Activated naive CD8-positive, alpha-beta T cell treated with anti-CD3 and anti-CD28 coated beads for 36 hours (primary cell): ENCODE measurements at regions not wholly inside any gene's neighbourhood (a gene's known extent, or its start where the extent isn't known, plus 50 kb on each side); places are given as distances from the start of the nearest gene placed in this dataset.
A peak's percentile ranks its signal among the peaks of the same experiment; 100 is the strongest.
"Not testable (repeated sequence)": the region's sequence is repeated elsewhere in the genome, so short reads cannot be mapped to it uniquely, and the experiment has no call there.

Experiments
- DNase-seq: peaks from one replicate; pipeline ENCODE4 v3.0.0; 2021
- H3K27ac Mint-ChIP-seq: one replicate; pipeline ENCODE4 v1.8.0; 2022; ENCODE audit warnings: mild to moderate bottlenecking, moderate library complexity, mixed read lengths
- H3K27me3 Mint-ChIP-seq: one replicate; pipeline ENCODE4 v1.8.0; 2022; ENCODE audit warnings: mild to moderate bottlenecking, mixed read lengths
- H3K36me3 Mint-ChIP-seq: one replicate; pipeline ENCODE4 v1.8.0; 2021; ENCODE audit warnings: mild to moderate bottlenecking, mixed read lengths
- H3K4me1 Mint-ChIP-seq: one replicate; pipeline ENCODE4 v1.8.0; 2021; ENCODE audit warnings: mixed read lengths
- H3K4me3 Mint-ChIP-seq: one replicate; pipeline ENCODE4 v1.8.0; 2022; ENCODE audit warnings: mild to moderate bottlenecking, moderate library complexity, mixed read lengths
- H3K9me3 Mint-ChIP-seq: one replicate; pipeline ENCODE4 v1.8.0; 2022; ENCODE audit warnings: mixed read lengths

- Mint-ChIP-seq H3K27me3 (peaks cover 20% of the 10 kb centered on the region), H3K4me1 (peaks cover 3% of the 10 kb centered on the region), H3K9me3 (no peaks in the 10 kb centered on the region), H3K27ac (no peak overlapping the region), H3K36me3 (no peaks in the 10 kb centered on the region), H3K4me3 (no peak overlapping the region)
- DNase-seq, result no peak
Observed at GRCh38 chr19:13633109-13633508, 126.8 kb upstream of the CACNA1A start.

DNA sequence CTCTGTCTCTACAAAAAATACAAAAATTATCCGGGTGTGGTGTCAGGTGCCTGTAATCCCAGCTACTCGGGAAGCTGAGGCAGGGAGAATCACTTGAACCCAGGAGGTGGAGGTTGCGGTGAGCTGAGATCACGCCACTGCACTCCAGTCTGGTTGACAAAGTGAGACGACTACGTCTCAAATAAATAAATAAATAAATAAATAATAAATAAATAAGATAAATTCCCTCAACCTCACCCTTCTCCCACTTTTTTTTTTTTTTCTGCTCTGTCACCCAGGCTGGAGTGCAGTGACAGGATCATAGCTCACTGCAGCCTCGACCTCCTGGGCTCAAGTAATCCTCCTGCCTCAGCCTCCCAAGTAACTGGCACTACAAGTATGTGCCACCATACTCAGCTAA is 125.9 kb upstream of the CACNA1A start:
- not testable (repeated sequence) for DNase-seq, H3K4me3 Mint-ChIP-seq, H3K4me1 Mint-ChIP-seq, H3K36me3 Mint-ChIP-seq, H3K9me3 Mint-ChIP-seq, H3K27ac Mint-ChIP-seq
- H3K27me3 Mint-ChIP-seq, result peaks cover 16% of the 10 kb centered on the region

GRCh38 chr19:13629687-13630357 is 123.5 kb upstream of the CACNA1A start:
- no peak overlapping the region for H3K4me3 Mint-ChIP-seq
- H3K27ac Mint-ChIP-seq, result no peak overlapping the region
- DNase-seq, result no peak
- no peaks in the 10 kb centered on the region for H3K9me3 Mint-ChIP-seq
- H3K27me3 Mint-ChIP-seq, result peaks cover 31% of the 10 kb centered on the region
- H3K4me1 Mint-ChIP-seq, result no peaks in the 10 kb centered on the region
- H3K36me3 Mint-ChIP-seq, result no peaks in the 10 kb centered on the region

GRCh38 chr19:13627531-13627930 is 121.3 kb upstream of the CACNA1A start:
- Mint-ChIP-seq H3K36me3 (no peaks in the 10 kb centered on the region), H3K4me1 (no peaks in the 10 kb centered on the region), H3K9me3 (no peaks in the 10 kb centered on the region), H3K27me3 (peaks cover 52% of the 10 kb centered on the region), H3K27ac (no peak overlapping the region), H3K4me3 (no peak overlapping the region)
- DNase-seq, result no peak

DNA sequence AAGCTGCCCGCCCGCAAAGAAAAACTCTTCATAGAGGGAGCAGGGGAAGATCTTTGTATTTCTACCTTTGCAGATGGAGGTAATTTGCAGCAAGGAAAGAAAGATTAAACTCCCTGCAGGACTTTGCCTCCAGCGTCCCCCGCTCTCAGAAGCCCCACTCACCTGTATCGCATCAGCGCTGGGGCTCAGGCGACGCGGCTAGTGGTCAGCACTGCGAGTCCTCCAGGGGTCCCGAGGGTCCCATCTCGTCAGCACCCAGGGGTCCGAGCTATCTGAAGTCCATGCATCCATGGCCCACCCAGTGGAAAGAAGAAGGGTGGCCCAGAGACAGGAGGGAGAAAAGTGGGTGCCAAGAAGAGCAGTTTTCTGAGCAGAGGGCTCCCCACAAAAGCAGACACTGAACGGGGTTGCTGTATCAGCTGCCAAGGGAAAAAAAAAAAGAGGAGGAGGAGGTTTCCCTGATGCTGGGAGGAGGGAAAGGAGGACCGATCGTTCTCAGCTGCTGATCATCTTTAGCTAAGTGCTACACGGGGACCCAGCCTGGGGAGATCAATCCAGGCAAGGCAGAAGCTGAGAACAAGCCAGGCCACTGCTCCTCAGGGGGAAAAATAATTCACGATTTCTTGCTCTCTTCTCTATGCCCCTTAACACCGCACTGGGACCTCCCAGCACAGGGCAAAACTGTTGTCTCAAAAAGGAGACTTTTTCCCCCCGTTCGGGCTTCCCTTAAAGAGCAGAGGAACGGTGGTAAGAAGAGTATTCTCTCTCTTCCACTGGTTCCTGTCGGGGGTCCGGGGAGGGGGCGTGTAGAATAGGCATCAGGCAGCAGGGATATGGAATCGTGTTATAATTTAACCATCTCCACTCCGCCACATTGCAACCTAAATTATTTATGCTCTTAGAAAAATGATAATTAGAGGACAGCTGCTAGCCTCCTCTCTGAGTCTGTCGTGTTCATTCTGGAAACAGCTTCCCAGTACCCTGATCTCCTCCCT is 117.7 kb upstream of the CACNA1A start:
- Mint-ChIP-seq H3K27ac (no peak overlapping the region), H3K4me1 (no peaks in the 10 kb centered on the region), H3K27me3 (peaks cover 62% of the 10 kb centered on the region), H3K36me3 (no peaks in the 10 kb centered on the region), H3K9me3 (no peaks in the 10 kb centered on the region), H3K4me3 (no peak overlapping the region)
- no peak for DNase-seq

GRCh38 chr19:13622766-13623715 is 116.8 kb upstream of the CACNA1A start:
- Mint-ChIP-seq H3K9me3 (no peaks in the 10 kb centered on the region), H3K27me3 (peaks cover 63% of the 10 kb centered on the region), H3K27ac (no peak overlapping the region), H3K36me3 (no peaks in the 10 kb centered on the region), H3K4me1 (no peaks in the 10 kb centered on the region), H3K4me3 (no peak overlapping the region)
- no peak for DNase-seq

DNA sequence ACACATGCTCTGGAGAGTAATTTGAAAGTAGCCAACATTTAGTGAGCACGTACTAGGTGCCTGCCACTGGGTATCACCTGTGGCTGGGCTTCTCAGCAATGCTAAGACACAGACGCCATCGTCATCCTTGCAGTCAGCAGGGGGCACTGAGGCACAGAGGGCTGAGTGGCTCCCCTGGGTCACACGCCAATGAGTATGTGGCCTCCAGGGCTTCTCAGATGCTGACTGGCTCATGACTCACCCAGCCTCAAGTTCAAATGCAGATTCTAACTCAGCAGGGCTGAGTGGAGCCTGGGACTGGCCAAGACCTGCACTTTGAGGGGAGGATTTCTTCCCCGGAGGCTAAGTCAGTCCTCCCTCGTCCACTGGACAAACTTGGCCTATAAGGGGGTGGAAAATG is 115.1 kb upstream of the CACNA1A start:
- Mint-ChIP-seq H3K4me3 (no peak overlapping the region), H3K27me3 (peaks cover 53% of the 10 kb centered on the region), H3K36me3 (no peaks in the 10 kb centered on the region), H3K4me1 (no peaks in the 10 kb centered on the region), H3K9me3 (no peaks in the 10 kb centered on the region), H3K27ac (no peak overlapping the region)
- peak; percentile 33 for DNase-seq

DNA sequence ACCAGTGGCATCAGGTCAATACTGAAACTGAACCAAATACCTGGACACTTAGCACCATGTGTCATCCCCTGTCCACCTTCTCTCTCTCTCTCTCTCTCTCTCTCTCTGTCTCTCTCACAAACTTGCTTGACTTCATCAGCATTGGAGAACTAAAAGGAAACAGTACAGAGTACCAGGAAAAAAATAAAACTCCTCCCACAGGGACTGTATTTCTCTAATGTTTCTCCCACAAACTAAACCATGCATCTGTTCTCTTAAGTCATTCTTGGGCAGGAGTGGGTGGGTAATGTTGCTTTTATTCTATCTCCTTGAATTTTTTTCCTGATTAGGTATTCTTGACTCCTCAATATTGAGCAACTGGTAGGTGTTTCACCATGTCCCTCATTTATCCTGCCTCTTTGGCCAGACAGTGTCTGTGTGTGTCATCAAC is 112.9 kb upstream of the CACNA1A start:
- H3K9me3 Mint-ChIP-seq, result no peaks in the 10 kb centered on the region
- DNase-seq, result no peak

DNA sequence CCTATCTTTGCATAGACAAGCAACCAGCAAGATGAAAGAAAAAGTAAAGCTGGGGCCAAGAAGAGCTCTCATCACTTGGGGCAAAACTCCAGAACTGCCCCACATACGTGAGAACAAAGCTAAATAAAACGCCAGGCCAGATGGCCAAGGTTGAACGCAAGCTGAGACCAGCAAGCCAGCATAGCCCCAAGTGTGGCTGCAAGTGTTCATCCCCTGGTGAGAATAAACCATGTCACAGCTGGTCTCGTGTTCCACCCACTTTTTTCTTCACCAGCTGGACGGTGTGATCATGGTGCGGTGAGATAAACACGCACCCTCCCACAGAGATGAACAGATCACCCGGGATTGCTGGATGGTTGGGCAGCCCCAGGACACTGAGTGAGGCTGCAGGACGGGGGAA is 109.6 kb upstream of the CACNA1A start:
- peaks cover 14% of the 10 kb centered on the region for H3K27me3 Mint-ChIP-seq
- no peak for DNase-seq
- no peaks in the 10 kb centered on the region for H3K36me3 Mint-ChIP-seq
- no peaks in the 10 kb centered on the region for H3K4me1 Mint-ChIP-seq
- H3K27ac Mint-ChIP-seq, result no peak overlapping the region
- no peaks in the 10 kb centered on the region for H3K9me3 Mint-ChIP-seq
- no peak overlapping the region for H3K4me3 Mint-ChIP-seq

More for the DNA sequence above, 112.9 kb upstream of the CACNA1A start:
- Mint-ChIP-seq H3K4me3 (no peak overlapping the region), H3K27ac (no peak overlapping the region), H3K36me3 (no peaks in the 10 kb centered on the region), H3K27me3 (peaks cover 33% of the 10 kb centered on the region), H3K4me1 (no peaks in the 10 kb centered on the region)

- H3K36me3 Mint-ChIP-seq, result no peaks in the 10 kb centered on the region
- H3K9me3 Mint-ChIP-seq, result no peaks in the 10 kb centered on the region
- H3K27me3 Mint-ChIP-seq, result peaks cover 18% of the 10 kb centered on the region
- H3K27ac Mint-ChIP-seq, result no peak overlapping the region
- H3K4me1 Mint-ChIP-seq, result peaks cover 3% of the 10 kb centered on the region
- H3K4me3 Mint-ChIP-seq, result no peak overlapping the region
- no peak for DNase-seq
Observed at GRCh38 chr19:13613447-13613846, 107.2 kb upstream of the CACNA1A start.

DNA sequence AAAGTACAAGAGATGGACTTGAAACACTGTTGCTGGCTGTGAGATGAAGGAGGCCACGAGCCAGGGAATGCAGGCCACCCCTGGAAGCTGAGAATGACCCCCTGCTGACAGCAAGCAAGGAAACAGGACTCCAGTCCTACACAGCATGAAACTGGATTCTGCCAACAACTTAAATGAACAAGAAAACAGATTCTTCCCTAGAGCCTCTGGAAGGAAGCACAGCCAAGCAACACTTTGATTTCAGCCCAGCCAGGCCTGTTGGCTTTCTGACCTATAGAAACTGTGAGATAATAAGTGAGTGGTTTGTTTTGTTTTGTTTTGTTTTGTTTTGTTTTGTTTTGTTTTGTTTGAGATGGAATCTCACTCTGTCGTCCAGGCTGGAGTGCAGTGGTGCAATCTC is 105.3 kb upstream of the CACNA1A start:
- Mint-ChIP-seq H3K9me3 (no peaks in the 10 kb centered on the region), H3K4me3 (no peak overlapping the region), H3K27me3 (peaks cover 17% of the 10 kb centered on the region), H3K4me1 (peaks cover 3% of the 10 kb centered on the region), H3K27ac (no peak overlapping the region), H3K36me3 (no peaks in the 10 kb centered on the region)
- DNase-seq, result no peak

DNA sequence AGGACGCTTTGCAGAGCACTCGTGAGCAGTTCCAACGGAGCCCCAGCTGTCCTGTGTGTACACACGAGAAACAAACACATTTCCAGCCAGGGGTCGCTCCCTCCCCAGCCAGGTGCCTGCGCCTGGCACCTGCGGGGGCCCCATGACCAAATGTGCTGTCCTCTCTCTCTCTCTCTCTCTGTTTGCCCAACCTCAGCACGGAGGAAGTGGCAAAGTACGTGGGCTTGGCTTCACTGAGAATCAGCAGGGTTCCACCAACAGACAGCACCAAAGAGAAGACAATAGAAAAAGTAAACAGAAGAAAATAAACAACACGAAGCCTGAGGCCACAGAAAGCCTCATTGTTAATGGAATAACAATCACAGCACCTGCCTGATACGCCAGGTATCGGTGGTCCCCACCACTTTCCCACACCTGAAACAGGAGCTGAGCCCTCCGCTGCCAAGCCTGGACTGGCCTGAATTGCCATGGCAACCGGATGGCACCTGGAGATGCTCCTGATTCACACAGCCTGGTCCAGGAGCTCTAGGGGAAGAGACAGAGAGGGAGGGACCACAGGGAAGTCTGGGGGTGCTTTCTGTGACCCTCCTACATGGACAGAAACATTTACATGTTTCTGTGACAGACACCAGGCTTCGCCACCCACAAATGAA is 103.9 kb upstream of the CACNA1A start:
- peaks cover 7% of the 10 kb centered on the region for H3K4me1 Mint-ChIP-seq

GRCh38 chr19:13606156-13606555 is 99.9 kb upstream of the CACNA1A start:
- no peaks in the 10 kb centered on the region for H3K36me3 Mint-ChIP-seq

More for the DNA sequence above, 103.9 kb upstream of the CACNA1A start:
- H3K27me3 Mint-ChIP-seq, result peaks cover 17% of the 10 kb centered on the region
- no peaks in the 10 kb centered on the region for H3K36me3 Mint-ChIP-seq
- no peaks in the 10 kb centered on the region for H3K9me3 Mint-ChIP-seq
- no peak for DNase-seq
- H3K4me3 Mint-ChIP-seq, result no peak overlapping the region
- H3K27ac Mint-ChIP-seq, result no peak overlapping the region

DNA sequence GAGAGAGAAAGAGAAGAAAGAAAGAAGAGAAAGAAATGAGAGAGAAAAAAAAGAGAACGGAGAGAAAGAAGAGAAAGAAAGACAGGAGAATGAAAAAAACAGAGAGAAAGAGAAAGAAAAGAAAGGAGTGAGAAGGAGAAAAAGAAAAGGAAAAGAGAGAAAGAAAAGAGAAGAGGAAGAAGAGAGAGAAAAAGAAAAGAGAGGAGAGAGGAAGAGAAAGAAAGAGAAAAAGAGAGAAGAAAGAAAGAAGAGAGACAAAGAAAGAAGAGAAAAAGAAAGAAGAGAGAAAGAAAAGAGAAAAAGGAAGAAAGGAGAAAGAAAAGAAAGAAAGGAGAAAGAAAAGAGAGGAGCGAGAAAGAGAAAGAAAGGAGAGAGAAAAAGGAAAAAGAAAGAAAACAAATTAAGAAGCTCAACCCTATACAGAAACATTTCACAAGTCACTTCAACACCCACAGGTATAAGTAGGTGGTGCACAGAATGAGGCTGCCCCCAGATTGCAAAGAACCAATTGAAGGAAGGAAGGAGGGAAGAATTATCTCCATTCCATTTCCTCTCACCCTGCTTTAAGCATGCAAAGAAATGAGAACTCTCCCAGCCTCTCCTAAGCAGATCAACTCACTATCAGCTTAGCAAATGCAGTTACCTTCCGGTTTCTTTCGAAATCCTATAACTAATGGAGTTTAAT is 98.8 kb upstream of the CACNA1A start:
- peaks cover 8% of the 10 kb centered on the region for H3K4me1 Mint-ChIP-seq
- no peak overlapping the region for H3K4me3 Mint-ChIP-seq
- H3K9me3 Mint-ChIP-seq, result no peaks in the 10 kb centered on the region
- H3K36me3 Mint-ChIP-seq, result no peaks in the 10 kb centered on the region
- no peak for DNase-seq
- peaks cover 20% of the 10 kb centered on the region for H3K27me3 Mint-ChIP-seq
- H3K27ac Mint-ChIP-seq, result no peak overlapping the region

More at GRCh38 chr19:13606156-13606555, 99.9 kb upstream of the CACNA1A start:
- Mint-ChIP-seq H3K4me3 (no peak overlapping the region), H3K4me1 (peaks cover 9% of the 10 kb centered on the region), H3K27ac (no peak overlapping the region), H3K9me3 (no peaks in the 10 kb centered on the region), H3K27me3 (peaks cover 20% of the 10 kb centered on the region)
- DNase-seq, result no peak
